Panc1 (cell line): ENCODE measurements at regions not wholly inside any gene's neighbourhood (a gene's known extent, or its start where the extent isn't known, plus 50 kb on each side); places are given as distances from the start of the nearest gene placed in this dataset.

Experiments
- CTCF ChIP-seq: fragments of 450-650 bp; IDR thresholded peaks from 2 replicates; pipeline ENCODE4 v1.5.1; 2017; ENCODE audit warnings: mild to moderate bottlenecking
- POLR2AphosphoS5 ChIP-seq: IDR thresholded peaks from 2 replicates; pipeline ENCODE4 v1.6.1; 2012; ENCODE audit warnings: mild to moderate bottlenecking, low read depth, low read length, moderate library complexity

- TF ChIP-seq POLR2AphosphoS5 (no peak), CTCF (no peak)
These were observed 273.4 kb upstream of the SASH1 start for GRCh38 chr6:148069256-148069655.
